GM18868 (cell line): ENCODE measurements at regions not wholly inside any gene's neighbourhood (a gene's known extent, or its start where the extent isn't known, plus 50 kb on each side); places are given as distances from the start of the nearest gene placed in this dataset.

ENCODE experiments used
- ATAC-seq: cut with Tn5 transposase; IDR thresholded peaks from one replicate; pipeline ENCODE4 v1.9.1; 2021; ENCODE audit warnings: mild to moderate bottlenecking, moderate library complexity; ENCODE audit not compliant: unreplicated experiment

DNA sequence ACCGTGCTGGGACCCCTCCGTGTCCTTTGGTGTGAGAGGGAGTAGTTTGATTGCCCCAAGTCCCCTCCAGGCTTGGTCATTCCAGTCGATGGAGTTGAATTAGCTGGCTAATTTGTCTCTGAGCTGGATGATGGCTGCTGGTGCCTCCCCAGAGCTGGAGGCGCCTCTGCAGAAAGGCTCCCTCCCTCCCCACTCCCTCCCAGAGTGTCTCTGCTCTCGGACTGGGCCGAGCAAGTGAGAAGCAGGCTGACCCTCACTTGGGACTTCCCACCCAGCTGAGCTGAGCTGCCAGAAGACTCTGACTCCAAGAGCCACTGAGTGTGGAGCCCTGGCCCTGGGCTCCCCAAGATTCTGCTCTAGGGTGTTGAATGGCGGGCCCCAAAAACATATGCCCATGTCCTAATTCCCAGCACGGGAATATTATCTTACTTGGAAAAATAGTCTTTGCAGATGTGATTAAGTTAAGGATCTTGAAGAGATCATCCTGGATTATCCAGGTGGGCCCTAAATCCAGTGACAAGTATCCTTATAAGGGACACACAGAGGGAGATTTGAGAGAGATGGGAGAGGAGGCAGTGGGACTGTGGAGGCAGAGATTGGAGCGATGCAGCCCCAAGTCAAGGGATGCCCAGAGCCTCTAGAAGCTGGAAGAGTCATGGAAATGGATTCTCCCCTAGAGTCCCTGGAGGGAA is 60.7 kb upstream of the TLE3 start:
- ATAC-seq = no peak

- no peak for ATAC-seq
These were observed 59.1 kb upstream of the TLE3 start for GRCh38 chr15:70156671-70157271.

GRCh38 chr15:70154718-70155347 is 57.1 kb upstream of the TLE3 start:
- ATAC-seq = no peak

- no peak for ATAC-seq
These were observed 56.4 kb upstream of the TLE3 start for GRCh38 chr15:70153921-70154717.

- no peak for ATAC-seq
These were observed 54.4 kb upstream of the TLE3 start for GRCh38 chr15:70152070-70152480.

GRCh38 chr15:70151462-70151861 is 53.7 kb upstream of the TLE3 start:
- ATAC-seq = no peak

DNA sequence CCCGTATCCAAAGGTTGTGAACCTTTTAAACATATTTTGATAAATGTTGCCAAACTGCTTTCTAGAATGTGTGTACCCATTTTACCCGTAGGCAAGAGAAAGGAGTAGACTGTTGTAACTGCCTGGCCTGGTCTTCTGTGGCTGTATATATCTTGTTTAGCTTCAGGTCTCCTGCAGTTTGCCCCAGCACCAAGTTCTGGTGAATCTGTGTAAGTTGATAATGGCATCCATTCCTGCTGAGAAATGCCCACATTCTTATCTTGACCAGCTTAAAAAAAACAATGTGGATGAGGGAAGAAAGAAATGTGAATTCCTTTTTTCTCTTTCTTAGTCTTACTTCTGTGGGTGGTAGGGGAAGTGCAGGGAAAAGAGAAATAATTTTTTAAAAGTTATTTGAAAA is 53.3 kb upstream of the TLE3 start:
- ATAC-seq = no peak

GRCh38 chr15:70150405-70150747 is 52.7 kb upstream of the TLE3 start:
- no peak for ATAC-seq

DNA sequence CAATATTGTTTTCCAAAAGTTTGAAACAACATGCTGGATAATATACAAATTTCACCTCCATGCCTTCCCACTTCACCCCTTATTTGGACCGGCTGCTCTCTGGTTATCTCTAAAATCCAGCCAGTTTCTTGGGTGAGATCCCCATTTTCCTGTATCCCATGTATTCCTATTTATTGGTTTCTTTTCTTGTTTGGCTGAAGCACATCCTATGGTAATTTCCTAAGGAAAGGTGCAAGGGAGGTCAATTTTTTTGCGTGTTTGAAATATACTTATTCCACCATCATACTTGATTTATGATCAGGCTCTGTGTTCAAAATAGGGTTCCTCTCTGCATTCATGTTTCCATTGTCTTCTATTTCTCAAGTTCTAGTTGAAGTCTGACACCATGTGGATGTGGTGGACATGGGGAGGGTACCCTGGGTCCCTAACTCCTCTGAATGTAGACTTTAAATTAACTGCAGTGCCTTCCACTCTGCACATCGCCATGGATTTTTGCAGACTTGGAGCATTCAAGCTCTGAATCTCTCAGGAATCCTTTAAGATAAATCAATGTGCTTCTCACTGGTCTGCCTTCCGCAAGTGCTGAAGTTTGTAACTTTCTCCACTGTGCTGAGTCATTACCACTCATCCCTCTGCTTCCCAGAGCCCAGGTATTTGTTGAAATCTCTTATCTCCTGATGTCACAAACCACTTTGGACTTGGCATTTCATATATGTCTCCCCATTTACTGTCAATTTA is 52.1 kb upstream of the TLE3 start:
- no peak for ATAC-seq

DNA sequence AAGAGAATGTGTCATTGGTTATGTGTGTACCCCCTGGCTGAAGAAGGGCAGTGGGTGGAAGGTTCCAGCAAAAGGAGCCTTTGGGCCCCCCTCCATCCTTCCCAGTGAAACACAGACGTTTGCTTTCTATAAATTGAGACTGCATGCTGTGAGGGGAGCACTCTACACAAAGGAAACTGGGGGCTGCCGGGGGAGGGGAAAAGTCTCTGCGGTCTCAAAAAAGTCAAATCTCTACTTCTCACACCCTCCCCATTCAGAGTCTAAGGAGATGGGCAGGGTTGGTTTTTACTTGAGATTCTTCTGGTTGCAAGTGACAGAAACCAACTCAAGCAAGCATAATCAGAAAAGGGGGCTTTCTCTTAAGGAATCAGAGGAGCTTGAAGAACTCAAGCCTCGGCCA is 50.1 kb upstream of the TLE3 start:
- no peak for ATAC-seq
